H1 (cell line): ENCODE measurements at regions not wholly inside any gene's neighbourhood (a gene's known extent, or its start where the extent isn't known, plus 50 kb on each side); places are given as distances from the start of the nearest gene placed in this dataset.

Experiments
- CTCF ChIA-PET: fragments of 300-600 bp; sonication (Branson Sonifier 250); formaldehyde crosslinking; loops from one replicate; lab custom pipeline; 2021; ENCODE audit not compliant: partially characterized antibody; lab: Charles Lee
- POLR2A ChIA-PET: fragments of 300-600 bp; sonication (Branson Sonifier 250); formaldehyde crosslinking; loops from one replicate; lab custom pipeline; 2021; ENCODE audit warnings: inconsistent platforms; ENCODE audit not compliant: partially characterized antibody; lab: Charles Lee
- DNase-seq, 2 experiments: peaks; one replicate each; pipeline versions ENCODE4 v3.0.0 to v3.0.0-alpha.2; 2010 to 2022; ENCODE audit warnings: low spot score in 2 of 2, low read depth in 1 of 2, mixed read lengths in 1 of 2
- FAIRE-seq: peaks from 2 replicates; lab custom pipeline; 2011; peaks lifted over from hg19 to GRCh38; lab: Jason Lieb, UNC
- H2AFZ ChIP-seq: 2 replicates; pipeline ENCODE4 v1.8.1; 2012; ENCODE audit warnings: low read length, inconsistent platforms
- H2AK5ac ChIP-seq: 2 replicates; pipeline ENCODE4 v1.6.1; 2013; ENCODE audit warnings: low read depth, low read length
- H2BK120ac ChIP-seq: replicated peaks from 2 replicates; pipeline ENCODE3; 2013; ENCODE audit warnings: low read depth, low read length, inconsistent platforms
- H2BK12ac ChIP-seq: 2 replicates; pipeline ENCODE4 v1.6.1; 2013; ENCODE audit warnings: low read depth, low read length
- H2BK15ac ChIP-seq: 2 replicates; pipeline ENCODE4 v1.6.1; 2013; ENCODE audit warnings: low read length
- H2BK20ac ChIP-seq: 2 replicates; pipeline ENCODE4 v1.6.1; 2013; ENCODE audit warnings: low read length
- H2BK5ac ChIP-seq: 2 replicates; pipeline ENCODE4 v1.6.1; 2013; ENCODE audit warnings: low read depth, low read length
- H3K14ac ChIP-seq: 2 replicates; pipeline ENCODE4 v1.6.1; 2013; ENCODE audit warnings: inconsistent platforms; ENCODE audit not compliant: insufficient read length
- H3K18ac ChIP-seq: 2 replicates; pipeline ENCODE4 v1.6.1; 2013; ENCODE audit warnings: low read length; ENCODE audit errors: extremely low read depth
- H3K23ac ChIP-seq: 2 replicates; pipeline ENCODE4 v1.6.1; 2013; ENCODE audit warnings: inconsistent platforms; ENCODE audit not compliant: insufficient read length
- H3K23me2 ChIP-seq: 2 replicates; pipeline ENCODE4 v1.6.1; 2013; ENCODE audit warnings: low read depth, low read length
- H3K27ac ChIP-seq: 2 replicates; pipeline ENCODE4 v1.6.1; 2011; ENCODE audit warnings: low read depth, low read length, inconsistent platforms
- H3K27me3 ChIP-seq, 4 experiments: replicated peaks in 1 of 4; 1 replicate in 1 of 4; 2 replicates in 3 of 4; pipeline versions ENCODE4 v1.6.1 to v1.8.1; 2011 to 2013; ENCODE audit warnings: low read length in 3 of 4, mild to moderate bottlenecking in 3 of 4, inconsistent platforms in 2 of 4, mixed read lengths in 2 of 4, moderate library complexity in 1 of 4; ENCODE audit not compliant: control insufficient read depth in 3 of 4, insufficient read depth in 3 of 4; ENCODE audit errors: extremely low read depth in 1 of 4
- H3K36me3 ChIP-seq, 4 experiments: 2 replicates each; pipeline versions ENCODE4 v1.6.1 to v1.8.1; 2011 to 2013; ENCODE audit warnings: mild to moderate bottlenecking in 4 of 4, low read length in 3 of 4, moderate library complexity in 2 of 4, control low read depth in 1 of 4, inconsistent platforms in 1 of 4; ENCODE audit not compliant: insufficient read depth in 4 of 4, control insufficient read depth in 2 of 4
- H3K4ac ChIP-seq: replicated peaks from 2 replicates; pipeline ENCODE3; 2013; ENCODE audit warnings: low read length, low read depth, mixed read lengths, inconsistent platforms; ENCODE audit not compliant: insufficient read length
- H3K4me1 ChIP-seq, 4 experiments: replicated peaks in 1 of 4; 1 replicate in 1 of 4; 2 replicates in 3 of 4; pipeline versions ENCODE4 v1.6.1 to v1.8.1; 2011 to 2013; ENCODE audit warnings: low read length in 3 of 4, inconsistent platforms in 2 of 4, mixed read lengths in 1 of 4; ENCODE audit not compliant: insufficient read depth in 4 of 4, control insufficient read depth in 3 of 4
- H3K4me2 ChIP-seq, 2 experiments: 2 replicates each; pipeline versions ENCODE4 v1.6.1 to v1.8.1; 2011 to 2013; ENCODE audit warnings: low read depth in 2 of 2, low read length in 2 of 2, control low read depth in 1 of 2, inconsistent platforms in 1 of 2, mild to moderate bottlenecking in 1 of 2; ENCODE audit not compliant: insufficient read depth in 1 of 2
- H3K4me3 ChIP-seq, 4 experiments: fragments of 200-600, 300-600 bp in 1 of 4; sonication (generic), shearing (Covaris generic), sonication (Bioruptor Twin) in 1 of 4; 2 replicates each; pipeline versions ENCODE4 v1.5.1 to v1.8.1; 2011 to 2016; ENCODE audit warnings: low read length in 4 of 4, low read depth in 3 of 4, control low read depth in 2 of 4, inconsistent platforms in 2 of 4, mild to moderate bottlenecking in 2 of 4, mixed read lengths in 1 of 4, moderate library complexity in 1 of 4; ENCODE audit not compliant: insufficient read depth in 2 of 4; ENCODE audit errors: extremely low read depth in 1 of 4
- H3K56ac ChIP-seq: replicated peaks from 2 replicates; pipeline ENCODE3; 2013; ENCODE audit warnings: low read depth, mild to moderate bottlenecking, mixed read lengths, low read length, inconsistent platforms; ENCODE audit not compliant: insufficient read length
- H3K79me1 ChIP-seq: 2 replicates; pipeline ENCODE4 v1.6.1; 2013; ENCODE audit warnings: low read depth, low read length, control low read depth
- H3K79me2 ChIP-seq, 2 experiments: 2 replicates each; pipeline versions ENCODE4 v1.6.1 to v1.8.1; 2012 to 2013; ENCODE audit warnings: low read length in 2 of 2, mild to moderate bottlenecking in 2 of 2, inconsistent platforms in 1 of 2; ENCODE audit not compliant: insufficient read depth in 2 of 2, control insufficient read depth in 1 of 2
- H3K9ac ChIP-seq, 4 experiments: replicated peaks in 1 of 4; 1 replicate in 1 of 4; 2 replicates in 3 of 4; pipeline versions ENCODE4 v1.6.1 to v1.8.1; 2011 to 2013; ENCODE audit warnings: low read depth in 3 of 4, low read length in 3 of 4, control low read depth in 2 of 4, mild to moderate bottlenecking in 2 of 4, moderate library complexity in 2 of 4, inconsistent platforms in 1 of 4; ENCODE audit errors: extremely low read depth in 1 of 4
- H3K9me3 ChIP-seq, 2 experiments: 2 replicates each; pipeline versions ENCODE4 v1.6.1 to v1.8.1; 2012 to 2013; ENCODE audit warnings: mild to moderate bottlenecking in 2 of 2, moderate library complexity in 2 of 2, control low read depth in 1 of 2, inconsistent platforms in 1 of 2, low read depth in 1 of 2, low read length in 1 of 2, mixed read lengths in 1 of 2; ENCODE audit not compliant: insufficient read depth in 2 of 2
- H4K20me1 ChIP-seq, 2 experiments: replicated peaks in 1 of 2; 2 replicates each; pipeline versions ENCODE3 to v1.8.1; 2011 to 2013; ENCODE audit warnings: inconsistent platforms in 2 of 2, low read length in 2 of 2, mild to moderate bottlenecking in 1 of 2; ENCODE audit not compliant: insufficient read depth in 2 of 2, control insufficient read depth in 1 of 2
- H4K5ac ChIP-seq: 2 replicates; pipeline ENCODE4 v1.6.1; 2013; ENCODE audit warnings: low read length, low read depth, mixed read lengths, inconsistent platforms; ENCODE audit not compliant: insufficient read length
- H4K8ac ChIP-seq: 2 replicates; pipeline ENCODE4 v1.8.0; 2013; ENCODE audit warnings: mild to moderate bottlenecking, moderate library complexity, low read length, inconsistent platforms; ENCODE audit not compliant: insufficient read depth; ENCODE audit errors: extremely low read depth
- H4K91ac ChIP-seq: replicated peaks from 2 replicates; pipeline ENCODE3; 2013; ENCODE audit warnings: low read length, mixed read lengths, inconsistent platforms; ENCODE audit not compliant: insufficient read length
- CHD2 ChIP-seq: IDR thresholded peaks from 2 replicates; pipeline ENCODE4 v1.6.1; 2012; ENCODE audit warnings: low read length, improper control_type of control experiment
- CTBP2 ChIP-seq: IDR thresholded peaks from 2 replicates; pipeline ENCODE4 v1.7.0; 2011; ENCODE audit warnings: borderline replicate concordance, mild to moderate bottlenecking, moderate library complexity, mixed read lengths, low read length; ENCODE audit not compliant: insufficient read depth, insufficient read length
- EGR1 ChIP-seq: IDR thresholded peaks from 2 replicates; pipeline ENCODE4 v1.6.1; 2011; ENCODE audit warnings: low read depth, low read length, borderline replicate concordance
- GTF2F1 ChIP-seq: IDR thresholded peaks from 2 replicates; pipeline ENCODE4 v1.6.1; 2012; ENCODE audit warnings: low read depth, low read length, improper control_type of control experiment, borderline replicate concordance
- JUN ChIP-seq: IDR thresholded peaks from 2 replicates; pipeline ENCODE4 v1.6.1; 2011; ENCODE audit warnings: low read depth, mild to moderate bottlenecking, improper control_type of control experiment, low read length
- JUND ChIP-seq: IDR thresholded peaks from 2 replicates; pipeline ENCODE4 v1.6.1; 2011; ENCODE audit warnings: mild to moderate bottlenecking, improper control_type of control experiment, low read length
- KDM5A ChIP-seq: fragments of 200-600 bp; IDR thresholded peaks from 2 replicates; pipeline ENCODE4 v1.7.1; 2012; ENCODE audit warnings: mild to moderate bottlenecking, low read length, inconsistent platforms, mixed read lengths
- MAFK ChIP-seq: IDR thresholded peaks from 2 replicates; pipeline ENCODE4 v1.6.1; 2012; ENCODE audit warnings: low read depth, mild to moderate bottlenecking, improper control_type of control experiment, low read length
- RNF2 ChIP-seq: fragments of 200-900, 300-1000 bp; sonication (generic); IDR thresholded peaks from 2 replicates; pipeline ENCODE4 v1.7.1; 2016; ENCODE audit warnings: borderline replicate concordance, low read depth, mild to moderate bottlenecking, antibody characterized with exemption, low read length; ENCODE audit not compliant: poor library complexity, severe bottlenecking; ENCODE audit errors: missing control alignments
- SAP30 ChIP-seq: fragments of 300-600 bp; sonication (generic); IDR thresholded peaks from 2 replicates; pipeline ENCODE4 v1.7.1; 2012; ENCODE audit warnings: low read length, moderate library complexity, mild to moderate bottlenecking, inconsistent platforms; ENCODE audit not compliant: insufficient read depth, insufficient replicate concordance
- ZNF274 ChIP-seq: IDR thresholded peaks from 2 replicates; pipeline ENCODE4 v1.7.0; 2012; ENCODE audit warnings: low read length, borderline replicate concordance; ENCODE audit errors: extremely low read depth
- WGBS, 2 experiments: shearing (Covaris generic) in 1 of 2; methylation state at CpG; one replicate each; pipeline versions ENCODE4 v1.1.6 to v1.1.7; 2013 to 2015; ENCODE audit warnings: low lambda C conversion rate in 2 of 2, mixed read lengths in 2 of 2, inconsistent platforms in 1 of 2, low coverage in 1 of 2, missing lambda C conversion rate in 1 of 2; ENCODE audit not compliant: insufficient replicate concordance in 2 of 2, insufficient coverage in 1 of 2, insufficient read length in 1 of 2; ENCODE audit errors: extremely low coverage in 1 of 2, missing lambda C conversion rate in 1 of 2; 5-methylcytosine and 5-hydroxymethylcytosine counted together

GRCh38 chrX:116226665-116227484, 56.3 kb downstream of the AGTR2 start:
- Histone ChIP-seq H2BK5ac (no peak overlapping the region), H3K23me2 (no peaks in the 10 kb centered on the region), H3K9me3 (no peaks in the 10 kb centered on the region), H3K36me3 (no peaks in the 10 kb centered on the region), H2AFZ (no peak overlapping the region), H3K79me2 (no peaks in the 10 kb centered on the region), H4K20me1 (no peaks in the 10 kb centered on the region), H3K4me1 (no peaks in the 10 kb centered on the region), H4K5ac (no peak overlapping the region), H3K4ac (no peak overlapping the region), H4K91ac (no peak overlapping the region), H3K27me3 (no peaks in the 10 kb centered on the region), H3K18ac (no peak overlapping the region), H3K9ac (no peak overlapping the region), H3K14ac (no peak overlapping the region), H3K79me1 (no peaks in the 10 kb centered on the region), H3K27ac (no peak overlapping the region), H3K4me3 (no peak overlapping the region), H4K8ac (no peak overlapping the region), H3K4me2 (no peak overlapping the region), H3K23ac (no peak overlapping the region), H2AK5ac (no peak overlapping the region), H3K56ac (no peak overlapping the region), H2BK12ac (no peak overlapping the region), H2BK120ac (no peak overlapping the region), H2BK20ac (no peak overlapping the region), H2BK15ac (no peak overlapping the region)
- FAIRE-seq (no peak), DNase-seq (no peak)
- ChIA-PET POLR2A (no interaction called here), CTCF (interaction anchor here (0.6 kb wide), 1 partner anchor 178 kb away, joined by 3 read pairs; no protein-coding TSS in a partner anchor)
- TF ChIP-seq ZNF274 (no peak), KDM5A (no peak), JUND (no peak), JUN (no peak), MAFK (no peak), CTBP2 (no peak), GTF2F1 (no peak), RNF2 (no peak), CHD2 (no peak), EGR1 (no peak), SAP30 (no peak)
- WGBS, 2 experiments: 89% methylated on average over 3 of the region's 3 CpGs; no CpG with 5 or more reads in 1 of the 2 experiments
